Smooth muscle cell (in vitro differentiated cells): ENCODE measurements at regions not wholly inside any gene's neighbourhood (a gene's known extent, or its start where the extent isn't known, plus 50 kb on each side); places are given as distances from the start of the nearest gene placed in this dataset.

Experiments used
- DNase-seq: peaks from one replicate; lab custom pipeline; 2025; ENCODE audit not compliant: unreplicated experiment; lab: John Stamatoyannopoulos, UW
- H2AFZ ChIP-seq: fragments of 200-600 bp; sonication (generic); 2 replicates; pipeline ENCODE4 v1.6.0; 2016; ENCODE audit warnings: antibody characterized with exemption, low read depth, mild to moderate bottlenecking
- H3F3A ChIP-seq: fragments of 200-600 bp; sonication (generic); 2 replicates; pipeline ENCODE4 v1.6.0; 2017; ENCODE audit warnings: antibody characterized with exemption, low read depth
- H3K27ac ChIP-seq: fragments of 200-600 bp; sonication (generic); 2 replicates; pipeline ENCODE4 v1.5.1; 2016; ENCODE audit warnings: low read depth, mild to moderate bottlenecking
- H3K27me3 ChIP-seq: fragments of 200-600 bp; sonication (generic); 2 replicates; pipeline ENCODE4 v1.6.1; 2016; ENCODE audit warnings: low read depth, mild to moderate bottlenecking
- H3K36me3 ChIP-seq: fragments of 200-600 bp; sonication (generic); 2 replicates; pipeline ENCODE4 v1.5.1; 2016; ENCODE audit warnings: low read depth
- H3K4me1 ChIP-seq: fragments of 200-600 bp; sonication (generic); 2 replicates; pipeline ENCODE4 v1.5.1; 2016; ENCODE audit warnings: low read depth
- H3K4me2 ChIP-seq: fragments of 200-600 bp; sonication (generic); 2 replicates; pipeline ENCODE4 v1.6.0; 2016; ENCODE audit warnings: mild to moderate bottlenecking
- H3K4me3 ChIP-seq: fragments of 200-600 bp; sonication (generic); 2 replicates; pipeline ENCODE4 v1.5.1; 2016; ENCODE audit warnings: mild to moderate bottlenecking
- H3K79me2 ChIP-seq: fragments of 200-600 bp; sonication (generic); 2 replicates; pipeline ENCODE4 v1.6.0; 2016; ENCODE audit warnings: low read depth, mild to moderate bottlenecking
- H3K9ac ChIP-seq: fragments of 200-600 bp; sonication (generic); 2 replicates; pipeline ENCODE4 v1.6.0; 2016; ENCODE audit warnings: low read depth
- H3K9me3 ChIP-seq: fragments of 200-600 bp; sonication (generic); replicated peaks from 2 replicates; pipeline ENCODE4 v1.5.1; 2016; ENCODE audit warnings: low read depth
- H4K20me1 ChIP-seq: fragments of 200-600 bp; sonication (generic); 2 replicates; pipeline ENCODE4 v1.6.0; 2016; ENCODE audit warnings: low read depth
- CTCF ChIP-seq: fragments of 200-600 bp; sonication (generic); IDR thresholded peaks from 2 replicates; pipeline ENCODE4 v1.5.1; 2017; ENCODE audit warnings: borderline replicate concordance, mild to moderate bottlenecking, antibody characterized with exemption; ENCODE audit not compliant: insufficient read depth, poor library complexity, severe bottlenecking
- WGBS: methylation state at CpG from one replicate; pipeline ENCODE4 v1.1.7; 2016; ENCODE audit warnings: low lambda C conversion rate; 5-methylcytosine and 5-hydroxymethylcytosine counted together

GRCh38 chr10:75288140-75288711, 52.5 kb upstream of the COMTD1 start:
- Histone ChIP-seq H3F3A (no peaks in the 10 kb centered on the region), H3K36me3 (no peaks in the 10 kb centered on the region), H3K4me3 (no peak overlapping the region), H2AFZ (no peak overlapping the region), H3K4me2 (no peak overlapping the region), H4K20me1 (no peaks in the 10 kb centered on the region), H3K4me1 (peaks cover 3% of the 10 kb centered on the region), H3K27ac (no peak overlapping the region), H3K9ac (no peak overlapping the region), H3K27me3 (no peaks in the 10 kb centered on the region), H3K79me2 (no peaks in the 10 kb centered on the region), H3K9me3 (no peaks in the 10 kb centered on the region)
- TF ChIP-seq CTCF: no peak
- DNase-seq: no peak
- 98% methylated on average over 6 of the region's 6 CpGs for WGBS

- DNase-seq: no peak
- Histone ChIP-seq H3K27ac (no peak overlapping the region), H3K4me2 (no peak overlapping the region), H3K27me3 (no peaks in the 10 kb centered on the region), H3K79me2 (no peaks in the 10 kb centered on the region), H3K9ac (no peak overlapping the region), H3K36me3 (no peaks in the 10 kb centered on the region), H3K4me3 (no peak overlapping the region), H4K20me1 (no peaks in the 10 kb centered on the region), H2AFZ (no peak overlapping the region), H3K4me1 (peaks cover 4% of the 10 kb centered on the region), H3K9me3 (no peaks in the 10 kb centered on the region), H3F3A (no peaks in the 10 kb centered on the region)
- no peak for TF ChIP-seq CTCF
- WGBS: 98% methylated on average over 4 of the region's 4 CpGs
Observed at GRCh38 chr10:75287697-75288096, 51.9 kb upstream of the COMTD1 start.

GRCh38 chr10:75286901-75287300, 51.1 kb upstream of the COMTD1 start:
- Histone ChIP-seq H3K9ac (no peak overlapping the region), H3K36me3 (no peaks in the 10 kb centered on the region), H3K27ac (no peak overlapping the region), H4K20me1 (no peaks in the 10 kb centered on the region), H3K4me2 (no peak overlapping the region), H3K4me1 (peaks cover 4% of the 10 kb centered on the region), H3F3A (no peaks in the 10 kb centered on the region), H3K27me3 (no peaks in the 10 kb centered on the region), H3K4me3 (no peak overlapping the region), H3K79me2 (no peaks in the 10 kb centered on the region), H2AFZ (no peak overlapping the region), H3K9me3 (no peaks in the 10 kb centered on the region)
- no peak for DNase-seq
- WGBS: 85% methylated on average over 2 of the region's 2 CpGs
- TF ChIP-seq CTCF: no peak
